ENCODE measurements at regions not wholly inside any gene's neighbourhood (a gene's known extent, or its start where the extent isn't known, plus 50 kb on each side); places are given as distances from the start of the nearest gene placed in this dataset.

- WGBS, 4 donors: 25 to 40% (median 28%) methylated on average over 2 of the region's 2 CpGs
- peaks cover 0 to 14% (median 0%) of the 10 kb centered on the region in 12 donors for H3K4me1 ChIP-seq
- H3K9me3 ChIP-seq: peaks cover 0 to 6% (median 0%) of the 10 kb centered on the region in 12 donors
- TF ChIP-seq POLR2A (IDR thresholded peaks at IDR 0.05) (no peak), CTCF (IDR thresholded peaks at IDR 0.05) (no peak)
- ATAC-seq (no peak), DNase-seq (no peak)
- H3K36me3 ChIP-seq: no peaks in the 10 kb centered on the region
- intact Hi-C loops (cut with DNase I): no loop called here
- peak overlapping the region in 2 of 12 donors; percentile 10 to 15 for H3K27ac ChIP-seq
- no peak overlapping the region for H3K4me3 ChIP-seq
- H3K27me3 ChIP-seq: no peaks in the 10 kb centered on the region
Observed at GRCh38 chr7:42746214-42746613, 165.7 kb downstream of the C7orf25 start.

GRCh38 chr7:42745357-42746059, 166.4 kb downstream of the C7orf25 start:
- no peaks in the 10 kb centered on the region for H3K27me3 ChIP-seq
- peaks cover 0 to 15% (median 0%) of the 10 kb centered on the region in 12 donors for H3K4me1 ChIP-seq
- intact Hi-C loops (cut with DNase I): no loop called here
- ATAC-seq: peak; percentile 50 to 57 (median 54)
- no peak for TF ChIP-seq POLR2A (IDR thresholded peaks at IDR 0.05)
- TF ChIP-seq CTCF (IDR thresholded peaks at IDR 0.05): peak; percentile 23 to 60 (median 37)
- no peaks in the 10 kb centered on the region for H3K36me3 ChIP-seq
- 27 to 42% (median 31%) methylated on average over 3 of the region's 3 CpGs for WGBS, 4 donors
- no peak overlapping the region for H3K4me3 ChIP-seq
- DNase-seq: peak in 4 of 5 donors; percentile 25 to 48 (median 33)
- peaks cover 0 to 6% (median 0%) of the 10 kb centered on the region in 12 donors for H3K9me3 ChIP-seq
- H3K27ac ChIP-seq: peak overlapping the region in 1 of 12 donors; percentile 24

GRCh38 chr7:42744746-42745145, 167.1 kb downstream of the C7orf25 start:
- Histone ChIP-seq H3K27ac (no peak overlapping the region), H3K4me1 (peaks cover 0 to 19% (median 0%) of the 10 kb centered on the region in 12 donors), H3K4me3 (no peak overlapping the region), H3K9me3 (peaks cover 0 to 6% (median 0%) of the 10 kb centered on the region in 12 donors), H3K27me3 (no peaks in the 10 kb centered on the region), H3K36me3 (no peaks in the 10 kb centered on the region)
- no peak for TF ChIP-seq CTCF (IDR thresholded peaks at IDR 0.05)
- TF ChIP-seq POLR2A (IDR thresholded peaks at IDR 0.05): no peak
- intact Hi-C loops (cut with DNase I): no loop called here
- no peak for ATAC-seq
- no peak for DNase-seq
- WGBS, 4 donors: 73 to 87% (median 79%) methylated on average over 3 of the region's 3 CpGs

- no peaks in the 10 kb centered on the region for H3K9me3 ChIP-seq
- ATAC-seq (no peak), DNase-seq (no peak)
- no peaks in the 10 kb centered on the region for H3K27me3 ChIP-seq
- H3K27ac ChIP-seq: no peak overlapping the region
- intact Hi-C loops (cut with DNase I): no loop called here
- no peaks in the 10 kb centered on the region for H3K36me3 ChIP-seq
- 55 to 65% (median 63%) methylated on average over 2 of the region's 2 CpGs for WGBS, 4 donors
- no peak overlapping the region for H3K4me3 ChIP-seq
- H3K4me1 ChIP-seq: peaks cover 0 to 23% (median 0%) of the 10 kb centered on the region in 12 donors
- TF ChIP-seq POLR2A (IDR thresholded peaks at IDR 0.05) (no peak), CTCF (IDR thresholded peaks at IDR 0.05) (no peak)
Observed at GRCh38 chr7:42743077-42743858, 168.6 kb downstream of the C7orf25 start.

Data from heart left ventricle (tissue), 16 donors.